ENCODE measurements at regions not wholly inside any gene's neighbourhood (a gene's known extent, or its start where the extent isn't known, plus 50 kb on each side); places are given as distances from the start of the nearest gene placed in this dataset.

GRCh38 chr3:176969066-176969465 lies 228.2 kb downstream of the TBL1XR1 start:
- WGBS, 2 donors = 41 to 48% methylated on average over 1 of the region's 1 CpG
- no peaks in the 10 kb centered on the region for H3K9me3 ChIP-seq
- peaks cover 0 to 13% (median 0%) of the 10 kb centered on the region in 9 donors for H3K4me1 ChIP-seq

GRCh38 chr3:176968631-176969030 lies 228.7 kb downstream of the TBL1XR1 start:
- H3K4me3 ChIP-seq = no peak overlapping the region
- TF ChIP-seq CTCF (IDR thresholded peaks at IDR 0.05) = no peak
- H3K27me3 ChIP-seq = no peaks in the 10 kb centered on the region
- WGBS, 2 donors = 88 to 90% methylated on average over 2 of the region's 2 CpGs
- H3K36me3 ChIP-seq = no peaks in the 10 kb centered on the region
- no peaks in the 10 kb centered on the region for H3K9me3 ChIP-seq
- no peak overlapping the region for H3K27ac ChIP-seq
- no peak for DNase-seq
- intact Hi-C loops (cut with DNase I) = no loop called here
- H3K4me1 ChIP-seq = peaks cover 0 to 13% (median 0%) of the 10 kb centered on the region in 9 donors
- no peak for ATAC-seq

More at GRCh38 chr3:176969066-176969465, 228.2 kb downstream of the TBL1XR1 start:
- Histone ChIP-seq H3K4me3 (no peak overlapping the region), H3K27ac (no peak overlapping the region), H3K36me3 (no peaks in the 10 kb centered on the region), H3K27me3 (no peaks in the 10 kb centered on the region)
- no peak for ATAC-seq
- intact Hi-C loops (cut with DNase I) = no loop called here
- DNase-seq = no peak
- TF ChIP-seq CTCF (IDR thresholded peaks at IDR 0.05) = no peak

GRCh38 chr3:176967522-176967921 lies 229.8 kb downstream of the TBL1XR1 start:
- intact Hi-C loops (cut with DNase I) = no loop called here
- Histone ChIP-seq H3K36me3 (no peaks in the 10 kb centered on the region), H3K27ac (no peak overlapping the region), H3K4me3 (no peak overlapping the region), H3K9me3 (no peaks in the 10 kb centered on the region), H3K4me1 (peaks cover 0 to 13% (median 0%) of the 10 kb centered on the region in 9 donors), H3K27me3 (no peaks in the 10 kb centered on the region)
- 92 to 93% methylated on average over 3 of the region's 3 CpGs for WGBS, 2 donors
- TF ChIP-seq CTCF (IDR thresholded peaks at IDR 0.05) = no peak
- no peak for ATAC-seq
- no peak for DNase-seq

- ATAC-seq (no peak), DNase-seq (no peak)
- no peak overlapping the region for H3K4me3 ChIP-seq
- peaks cover 0 to 13% (median 0%) of the 10 kb centered on the region in 9 donors for H3K4me1 ChIP-seq
- WGBS, 2 donors = 86 to 92% methylated on average over 5 of the region's 5 CpGs
- H3K27ac ChIP-seq = no peak overlapping the region
- no peaks in the 10 kb centered on the region for H3K9me3 ChIP-seq
- TF ChIP-seq CTCF (IDR thresholded peaks at IDR 0.05) = no peak
- H3K36me3 ChIP-seq = no peaks in the 10 kb centered on the region
- no peaks in the 10 kb centered on the region for H3K27me3 ChIP-seq
- intact Hi-C loops (cut with DNase I) = no loop called here
Observed at GRCh38 chr3:176964661-176965060, 232.6 kb downstream of the TBL1XR1 start.

Data from heart right ventricle (tissue), 16 donors.